ENCODE measurements at regions not wholly inside any gene's neighbourhood (a gene's known extent, or its start where the extent isn't known, plus 50 kb on each side); places are given as distances from the start of the nearest gene placed in this dataset.
A peak's percentile ranks its signal among the peaks of the same experiment; 100 is the strongest.

GRCh38 chr11:122264121-122264520 is 148.1 kb upstream of the BLID start:
- Histone ChIP-seq H3K27ac (ENCODE audit: low read depth, low read length) (no peak overlapping the region), H3K36me3 (ENCODE audit: control insufficient read depth, insufficient read depth, low read length) (no peaks in the 10 kb centered on the region), H3K4me3 (ENCODE audit: low read length) (no peak overlapping the region), H3K9ac (ENCODE audit: low read length) (no peak overlapping the region), H3K27me3 (ENCODE audit: control insufficient read depth, insufficient read depth, low read length) (no peaks in the 10 kb centered on the region), H3K4me1 (ENCODE audit: control insufficient read depth, insufficient read depth, low read length) (no peaks in the 10 kb centered on the region)

- Histone ChIP-seq H3K36me3 (ENCODE audit: control insufficient read depth, insufficient read depth, low read length) (no peaks in the 10 kb centered on the region), H3K9ac (ENCODE audit: low read length) (no peak overlapping the region), H3K4me3 (ENCODE audit: low read length) (no peak overlapping the region), H3K27me3 (ENCODE audit: control insufficient read depth, insufficient read depth, low read length) (no peaks in the 10 kb centered on the region), H3K27ac (ENCODE audit: low read depth, low read length) (no peak overlapping the region), H3K4me1 (ENCODE audit: control insufficient read depth, insufficient read depth, low read length) (no peaks in the 10 kb centered on the region)
Observed at GRCh38 chr11:122261546-122261945, 145.5 kb upstream of the BLID start.

GRCh38 chr11:122259195-122259821 is 143.3 kb upstream of the BLID start:
- Histone ChIP-seq H3K4me3 (ENCODE audit: low read length) (no peak overlapping the region), H3K27ac (ENCODE audit: low read depth, low read length) (no peak overlapping the region), H3K4me1 (ENCODE audit: control insufficient read depth, insufficient read depth, low read length) (no peaks in the 10 kb centered on the region), H3K9ac (ENCODE audit: low read length) (no peak overlapping the region), H3K27me3 (ENCODE audit: control insufficient read depth, insufficient read depth, low read length) (no peaks in the 10 kb centered on the region), H3K36me3 (ENCODE audit: control insufficient read depth, insufficient read depth, low read length) (no peaks in the 10 kb centered on the region)

DNA sequence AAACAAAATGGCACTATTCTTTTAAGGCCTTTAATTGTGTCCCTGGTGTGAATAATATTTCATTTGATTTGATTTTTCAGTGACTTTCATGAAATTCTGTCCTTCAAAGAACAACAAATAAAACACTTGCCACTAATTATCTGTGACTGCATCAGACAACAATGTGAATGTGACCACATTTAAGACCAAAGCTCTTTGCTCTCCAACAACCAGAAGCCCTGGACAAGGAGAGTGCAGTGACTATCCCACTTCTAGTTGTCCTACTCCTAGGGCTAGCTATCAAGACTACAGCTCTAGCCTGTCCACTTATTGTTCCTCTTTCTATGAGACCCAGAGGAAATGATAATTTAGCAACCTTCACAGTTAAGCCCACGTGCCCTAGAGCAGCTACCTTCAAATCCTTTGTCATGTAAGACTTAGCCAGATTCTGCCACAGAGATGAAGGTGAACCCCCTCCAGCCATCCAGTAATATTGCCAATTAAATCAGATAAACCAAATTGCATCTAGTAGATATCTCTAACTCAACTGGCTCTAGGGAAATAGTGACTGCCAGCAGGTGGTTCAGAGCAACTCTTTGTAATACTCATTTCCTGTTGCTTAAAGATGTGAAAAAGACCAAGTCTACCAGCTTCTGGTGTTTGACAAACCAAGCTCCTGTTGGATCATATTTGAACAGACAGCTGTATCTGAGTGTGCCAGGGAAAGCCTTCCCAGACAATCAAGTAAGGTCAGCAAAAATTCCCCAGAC is 142.6 kb upstream of the BLID start:
- H3K9ac ChIP-seq (ENCODE audit: low read length) = no peak overlapping the region
- no peaks in the 10 kb centered on the region for H3K36me3 ChIP-seq (ENCODE audit: control insufficient read depth, insufficient read depth, low read length)
- no peak overlapping the region for H3K4me3 ChIP-seq (ENCODE audit: low read length)

DNA sequence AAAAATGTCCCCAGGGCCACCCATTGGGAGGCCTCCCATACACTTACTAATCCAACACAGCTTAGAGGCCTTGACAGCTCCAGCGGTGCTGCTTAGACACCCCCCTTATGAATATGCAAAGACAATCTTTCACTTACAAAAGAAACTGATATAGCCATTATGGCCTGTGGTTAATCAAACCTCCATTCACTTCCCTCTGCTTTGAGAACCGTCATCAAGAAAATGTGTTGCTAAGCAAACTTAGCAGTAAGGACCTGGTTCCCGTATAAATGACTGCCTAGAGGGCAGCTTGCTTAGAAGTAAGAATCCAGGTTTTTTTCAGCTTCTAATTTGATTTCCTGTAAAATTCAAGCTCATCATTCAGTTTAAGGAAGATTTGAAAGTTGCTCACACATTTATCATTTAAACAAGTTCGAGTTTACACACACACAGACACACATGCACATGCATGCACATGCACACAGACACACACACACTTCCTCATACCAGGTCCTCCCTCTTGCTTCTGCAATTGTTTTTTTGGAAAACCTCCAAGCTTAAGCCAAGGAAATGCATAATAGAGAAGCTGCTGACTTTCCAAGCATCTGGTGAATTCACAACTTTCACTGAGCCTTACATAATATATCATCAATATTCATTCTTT is 137.7 kb upstream of the BLID start:
- Histone ChIP-seq H3K4me3 (ENCODE audit: low read length) (no peak overlapping the region), H3K36me3 (ENCODE audit: control insufficient read depth, insufficient read depth, low read length) (no peaks in the 10 kb centered on the region), H3K27ac (ENCODE audit: low read depth, low read length) (no peak overlapping the region), H3K9ac (ENCODE audit: low read length) (no peak overlapping the region), H3K27me3 (ENCODE audit: control insufficient read depth, insufficient read depth, low read length) (no peaks in the 10 kb centered on the region), H3K4me1 (ENCODE audit: control insufficient read depth, insufficient read depth, low read length) (no peaks in the 10 kb centered on the region)

More for the DNA sequence above, 142.6 kb upstream of the BLID start:
- Histone ChIP-seq H3K4me1 (ENCODE audit: control insufficient read depth, insufficient read depth, low read length) (no peaks in the 10 kb centered on the region), H3K27me3 (ENCODE audit: control insufficient read depth, insufficient read depth, low read length) (no peaks in the 10 kb centered on the region), H3K27ac (ENCODE audit: low read depth, low read length) (no peak overlapping the region)

DNA sequence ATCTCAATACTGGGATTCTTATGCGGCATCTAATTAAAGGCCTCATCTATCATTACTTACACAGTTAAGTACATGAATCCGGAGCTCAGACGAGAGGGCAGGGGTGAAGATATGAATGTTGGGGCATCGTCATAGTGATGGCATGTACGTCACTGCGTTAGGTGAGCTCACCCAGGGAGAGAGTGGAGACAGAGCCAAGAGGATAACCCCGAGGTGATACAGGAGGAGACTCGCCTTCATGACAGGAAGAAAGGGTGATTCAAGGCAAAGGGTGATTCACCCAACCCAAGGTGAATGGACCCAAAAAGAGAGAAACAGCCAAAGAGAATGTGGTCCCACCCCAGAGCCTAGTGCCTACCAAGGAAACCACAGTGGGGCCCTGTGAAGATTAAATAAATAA is 132.9 kb upstream of the BLID start:
- Histone ChIP-seq H3K36me3 (ENCODE audit: control insufficient read depth, insufficient read depth, low read length) (no peaks in the 10 kb centered on the region), H3K4me1 (ENCODE audit: control insufficient read depth, insufficient read depth, low read length) (no peaks in the 10 kb centered on the region), H3K4me3 (ENCODE audit: low read length) (no peak overlapping the region), H3K9ac (ENCODE audit: low read length) (no peak overlapping the region), H3K27me3 (ENCODE audit: control insufficient read depth, insufficient read depth, low read length) (no peaks in the 10 kb centered on the region), H3K27ac (ENCODE audit: low read depth, low read length) (no peak overlapping the region)

DNA sequence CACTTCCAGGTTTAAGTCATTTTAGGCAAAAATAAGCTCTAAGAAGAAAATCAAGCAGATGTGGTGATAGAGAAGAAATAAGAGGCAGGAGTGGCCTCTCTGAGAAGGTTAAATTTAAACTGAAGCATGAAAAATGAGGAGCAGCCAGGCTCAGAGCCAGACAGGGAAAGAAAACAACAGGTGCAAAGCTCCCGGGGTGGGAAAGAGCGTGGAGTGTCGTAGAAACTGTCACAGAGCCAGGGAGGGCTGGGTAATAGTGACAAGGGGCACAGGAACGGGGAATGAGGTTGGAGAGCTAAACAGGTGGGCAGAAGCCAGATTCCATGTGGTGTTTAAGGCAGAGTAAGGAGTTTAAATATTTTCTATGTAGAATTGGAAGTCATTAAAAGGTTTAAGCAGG is 132.1 kb upstream of the BLID start:
- no peaks in the 10 kb centered on the region for H3K27me3 ChIP-seq (ENCODE audit: control insufficient read depth, insufficient read depth, low read length)
- no peak overlapping the region for H3K4me3 ChIP-seq (ENCODE audit: low read length)
- H3K36me3 ChIP-seq (ENCODE audit: control insufficient read depth, insufficient read depth, low read length) = no peaks in the 10 kb centered on the region
- no peak overlapping the region for H3K27ac ChIP-seq (ENCODE audit: low read depth, low read length)
- H3K9ac ChIP-seq (ENCODE audit: low read length) = no peak overlapping the region
- no peaks in the 10 kb centered on the region for H3K4me1 ChIP-seq (ENCODE audit: control insufficient read depth, insufficient read depth, low read length)

DNA sequence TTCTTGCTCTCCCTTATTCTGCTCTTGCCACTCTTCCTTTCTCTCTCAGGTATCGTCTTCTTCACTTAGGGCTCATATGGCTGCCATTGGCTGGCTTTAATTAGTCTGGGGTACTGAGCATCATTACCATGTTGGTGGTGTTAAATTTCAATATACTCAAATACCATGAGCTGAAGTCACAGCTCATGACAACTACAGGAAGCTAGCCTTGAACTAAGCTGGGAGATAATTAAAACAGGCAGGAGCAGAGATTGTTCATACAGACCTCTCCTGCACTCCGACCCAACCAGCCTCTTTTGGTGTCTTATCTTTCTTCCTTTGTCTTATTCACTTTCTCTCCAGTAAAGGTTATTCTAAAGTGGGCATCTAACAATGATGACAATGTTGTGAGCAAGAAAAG is 130.9 kb upstream of the BLID start:
- Histone ChIP-seq H3K27ac (ENCODE audit: low read depth, low read length) (no peak overlapping the region), H3K9ac (ENCODE audit: low read length) (no peak overlapping the region), H3K4me3 (ENCODE audit: low read length) (no peak overlapping the region), H3K27me3 (ENCODE audit: control insufficient read depth, insufficient read depth, low read length) (no peaks in the 10 kb centered on the region), H3K36me3 (ENCODE audit: control insufficient read depth, insufficient read depth, low read length) (no peaks in the 10 kb centered on the region), H3K4me1 (ENCODE audit: control insufficient read depth, insufficient read depth, low read length) (no peaks in the 10 kb centered on the region)

GRCh38 chr11:122242731-122243130 is 126.7 kb upstream of the BLID start:
- H3K4me1 ChIP-seq (ENCODE audit: control insufficient read depth, insufficient read depth, low read length) = no peaks in the 10 kb centered on the region
- no peaks in the 10 kb centered on the region for H3K27me3 ChIP-seq (ENCODE audit: control insufficient read depth, insufficient read depth, low read length)
- no peak overlapping the region for H3K9ac ChIP-seq (ENCODE audit: low read length)
- no peak overlapping the region for H3K27ac ChIP-seq (ENCODE audit: low read depth, low read length)
- no peak overlapping the region for H3K4me3 ChIP-seq (ENCODE audit: low read length)
- H3K36me3 ChIP-seq (ENCODE audit: control insufficient read depth, insufficient read depth, low read length) = no peaks in the 10 kb centered on the region

- Histone ChIP-seq H3K36me3 (ENCODE audit: control insufficient read depth, insufficient read depth, low read length) (no peaks in the 10 kb centered on the region), H3K27me3 (ENCODE audit: control insufficient read depth, insufficient read depth, low read length) (no peaks in the 10 kb centered on the region), H3K27ac (ENCODE audit: low read depth, low read length) (no peak overlapping the region), H3K4me3 (ENCODE audit: low read length) (no peak overlapping the region), H3K4me1 (ENCODE audit: control insufficient read depth, insufficient read depth, low read length) (no peaks in the 10 kb centered on the region), H3K9ac (ENCODE audit: low read length) (no peak overlapping the region)
Observed at GRCh38 chr11:122241566-122241965, 125.6 kb upstream of the BLID start.

DNA sequence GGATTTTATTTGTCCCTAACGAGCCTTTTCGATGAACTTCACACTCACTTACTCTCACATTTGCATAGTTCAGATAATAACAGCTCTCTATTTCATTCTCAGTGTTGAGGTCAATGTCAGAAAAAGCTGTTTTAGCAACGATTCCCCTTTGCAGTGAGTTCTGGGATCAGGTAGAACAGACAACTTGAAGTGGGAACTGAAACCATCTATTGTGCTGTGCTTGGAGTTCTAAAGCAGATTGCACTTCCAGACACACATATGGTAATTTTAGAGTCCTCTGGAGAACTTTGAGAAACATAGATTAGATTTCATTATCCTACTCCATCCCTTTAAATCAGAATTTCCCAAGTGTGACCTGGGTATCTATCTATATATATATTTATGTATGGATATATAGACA is 124.6 kb upstream of the BLID start:
- Histone ChIP-seq H3K4me3 (ENCODE audit: low read length) (no peak overlapping the region), H3K27me3 (ENCODE audit: control insufficient read depth, insufficient read depth, low read length) (no peaks in the 10 kb centered on the region), H3K27ac (ENCODE audit: low read depth, low read length) (no peak overlapping the region), H3K36me3 (ENCODE audit: control insufficient read depth, insufficient read depth, low read length) (no peaks in the 10 kb centered on the region), H3K4me1 (ENCODE audit: control insufficient read depth, insufficient read depth, low read length) (no peaks in the 10 kb centered on the region), H3K9ac (ENCODE audit: low read length) (no peak overlapping the region)

GRCh38 chr11:122235615-122236014 is 119.6 kb upstream of the BLID start:
- peak overlapping the region; percentile 19 for H3K27ac ChIP-seq (ENCODE audit: low read depth, low read length)
- H3K4me1 ChIP-seq (ENCODE audit: control insufficient read depth, insufficient read depth, low read length) = peaks cover 5% of the 10 kb centered on the region
- no peaks in the 10 kb centered on the region for H3K27me3 ChIP-seq (ENCODE audit: control insufficient read depth, insufficient read depth, low read length)
- no peaks in the 10 kb centered on the region for H3K36me3 ChIP-seq (ENCODE audit: control insufficient read depth, insufficient read depth, low read length)
- H3K4me3 ChIP-seq (ENCODE audit: low read length) = no peak overlapping the region
- H3K9ac ChIP-seq (ENCODE audit: low read length) = no peak overlapping the region

- peaks cover 5% of the 10 kb centered on the region for H3K4me1 ChIP-seq (ENCODE audit: control insufficient read depth, insufficient read depth, low read length)
- no peak overlapping the region for H3K9ac ChIP-seq (ENCODE audit: low read length)
- H3K27ac ChIP-seq (ENCODE audit: low read depth, low read length) = peak overlapping the region; percentile 19
- H3K27me3 ChIP-seq (ENCODE audit: control insufficient read depth, insufficient read depth, low read length) = no peaks in the 10 kb centered on the region
- no peak overlapping the region for H3K4me3 ChIP-seq (ENCODE audit: low read length)
- no peaks in the 10 kb centered on the region for H3K36me3 ChIP-seq (ENCODE audit: control insufficient read depth, insufficient read depth, low read length)
Observed at GRCh38 chr11:122234780-122235179, 118.8 kb upstream of the BLID start.

Measured in rectal smooth muscle tissue (tissue), 1 donor.